Neuronal stem cell (in vitro differentiated cells): ENCODE measurements at regions not wholly inside any gene's neighbourhood (a gene's known extent, or its start where the extent isn't known, plus 50 kb on each side); places are given as distances from the start of the nearest gene placed in this dataset.

Experiments
- DNase-seq: peaks from one replicate; pipeline ENCODE4 v3.0.0-alpha.2; 2013; ENCODE audit warnings: low spot score
- H2AFZ ChIP-seq: one replicate; pipeline ENCODE4 v1.6.1; 2013; ENCODE audit warnings: mild to moderate bottlenecking, low read length, inconsistent platforms
- H2AK5ac ChIP-seq: 2 replicates; pipeline ENCODE4 v1.6.1; 2013; ENCODE audit warnings: low read depth, mild to moderate bottlenecking, inconsistent platforms, low read length, moderate library complexity, mixed read lengths
- H2BK120ac ChIP-seq: 2 replicates; pipeline ENCODE4 v1.6.1; 2013; ENCODE audit warnings: low read depth, mild to moderate bottlenecking, inconsistent platforms, low read length, moderate library complexity, mixed read lengths
- H2BK12ac ChIP-seq: one replicate; pipeline ENCODE4 v1.6.1; 2013; ENCODE audit warnings: low read length, inconsistent platforms
- H2BK15ac ChIP-seq: 2 replicates; pipeline ENCODE4 v1.6.1; 2013; ENCODE audit warnings: mild to moderate bottlenecking, low read length, inconsistent platforms, mixed read lengths
- H2BK5ac ChIP-seq: one replicate; pipeline ENCODE4 v1.6.1; 2013; ENCODE audit warnings: inconsistent platforms, mild to moderate bottlenecking, low read length, moderate library complexity
- H3K14ac ChIP-seq: one replicate; pipeline ENCODE4 v1.6.1; 2013; ENCODE audit warnings: low read length, inconsistent platforms
- H3K18ac ChIP-seq: 2 replicates; pipeline ENCODE4 v1.6.1; 2013; ENCODE audit warnings: low read length, inconsistent platforms
- H3K23ac ChIP-seq: 2 replicates; pipeline ENCODE4 v1.6.1; 2013; ENCODE audit warnings: low read depth, mild to moderate bottlenecking, mixed read lengths, low read length, inconsistent platforms; ENCODE audit not compliant: poor library complexity
- H3K27ac ChIP-seq: replicated peaks from 3 replicates; pipeline ENCODE4 v1.5.1; 2013; ENCODE audit warnings: low read length, inconsistent platforms
- H3K27me3 ChIP-seq, 3 experiments: 2 replicates each; pipeline ENCODE4 v1.6.1; 2013; ENCODE audit warnings: low read length in 3 of 3, mild to moderate bottlenecking in 2 of 3, inconsistent platforms in 1 of 3, low read depth in 1 of 3, mixed read lengths in 1 of 3, moderate library complexity in 1 of 3; ENCODE audit not compliant: control insufficient read depth in 3 of 3, insufficient read depth in 3 of 3
- H3K36me3 ChIP-seq, 2 donors: replicated peaks in 1 of 2; 2 replicates each; pipeline ENCODE4 v1.6.1; 2013; ENCODE audit warnings: low read length in 2 of 2; ENCODE audit not compliant: control insufficient read depth in 2 of 2, insufficient read depth in 2 of 2
- H3K4ac ChIP-seq: 2 replicates; pipeline ENCODE4 v1.6.1; 2013; ENCODE audit warnings: inconsistent platforms, mild to moderate bottlenecking, low read length, moderate library complexity
- H3K4me1 ChIP-seq, 2 donors: 1 replicate in 1 of 2; 2 replicates in 1 of 2; pipeline ENCODE4 v1.6.1; 2013; ENCODE audit warnings: low read length in 2 of 2, low read depth in 1 of 2; ENCODE audit not compliant: control insufficient read depth in 2 of 2, insufficient read depth in 1 of 2
- H3K4me2 ChIP-seq: one replicate; pipeline ENCODE4 v1.6.1; 2013; ENCODE audit warnings: mild to moderate bottlenecking, low read length, inconsistent platforms; ENCODE audit not compliant: insufficient read depth, poor library complexity, severe bottlenecking
- H3K4me3 ChIP-seq, 2 donors: 2 replicates each; pipeline ENCODE4 v1.5.1; 2013; ENCODE audit warnings: low read length in 2 of 2, mild to moderate bottlenecking in 2 of 2, inconsistent platforms in 1 of 2, moderate library complexity in 1 of 2
- H3K79me1 ChIP-seq: one replicate; pipeline ENCODE4 v1.6.1; 2013; ENCODE audit warnings: low read depth, mild to moderate bottlenecking, inconsistent platforms, low read length, moderate library complexity
- H3K9ac ChIP-seq: one replicate; pipeline ENCODE4 v1.6.1; 2013; ENCODE audit warnings: mild to moderate bottlenecking, low read depth, low read length, inconsistent platforms; ENCODE audit not compliant: poor library complexity
- H3K9me3 ChIP-seq, 2 donors: replicated peaks in 1 of 2; 2 replicates each; pipeline versions ENCODE3 to v1.6.1; 2013; ENCODE audit warnings: low read length in 2 of 2, mild to moderate bottlenecking in 2 of 2, inconsistent platforms in 1 of 2, low read depth in 1 of 2, mixed read lengths in 1 of 2, moderate library complexity in 1 of 2; ENCODE audit not compliant: control insufficient read depth in 2 of 2, insufficient read depth in 1 of 2
- H4K8ac ChIP-seq: one replicate; pipeline ENCODE4 v1.6.1; 2013; ENCODE audit warnings: low read depth, mild to moderate bottlenecking, inconsistent platforms, low read length, moderate library complexity
- H4K91ac ChIP-seq: one replicate; pipeline ENCODE4 v1.6.1; 2013; ENCODE audit warnings: low read length, low read depth, mild to moderate bottlenecking, inconsistent platforms; ENCODE audit not compliant: poor library complexity
- WGBS, 2 donors: extraction: QIAGEN DNeasy Blood & Tissue Kit; methylation state at CpG; one replicate each; pipeline ENCODE4 v1.1.7; 2013; ENCODE audit warnings: missing lambda C conversion rate in 2 of 2, mixed read lengths in 1 of 2; ENCODE audit not compliant: insufficient read length in 2 of 2, insufficient replicate concordance in 1 of 2; ENCODE audit errors: extremely low coverage in 2 of 2; 5-methylcytosine and 5-hydroxymethylcytosine counted together

- Histone ChIP-seq H2AFZ (no peak overlapping the region), H3K14ac (no peak overlapping the region), H4K8ac (no peak overlapping the region), H2BK5ac (no peak overlapping the region), H2BK120ac (no peak overlapping the region), H3K18ac (no peak overlapping the region), H3K27ac (no peak overlapping the region), H3K79me1 (no peaks in the 10 kb centered on the region), H3K23ac (no peak overlapping the region), H4K91ac (no peak overlapping the region), H3K9ac (no peak overlapping the region), H3K4me3 (no peak overlapping the region), H2BK12ac (no peak overlapping the region), H3K4ac (no peak overlapping the region), H3K36me3 (no peaks in the 10 kb centered on the region), H2AK5ac (no peak overlapping the region), H3K4me1 (peaks cover 0 to 10% of the 10 kb centered on the region in 2 donors), H2BK15ac (no peak overlapping the region), H3K27me3 (no peaks in the 10 kb centered on the region), H3K9me3 (peaks cover 0 to 2% of the 10 kb centered on the region in 2 donors), H3K4me2 (no peak overlapping the region)
- no CpG with 5 or more reads among the region's 3 CpGs for WGBS, 2 donors
- DNase-seq: no peak
Observed at GRCh38 chr9:79011461-79011860, 560.3 kb upstream of the TLE4 start.

DNA sequence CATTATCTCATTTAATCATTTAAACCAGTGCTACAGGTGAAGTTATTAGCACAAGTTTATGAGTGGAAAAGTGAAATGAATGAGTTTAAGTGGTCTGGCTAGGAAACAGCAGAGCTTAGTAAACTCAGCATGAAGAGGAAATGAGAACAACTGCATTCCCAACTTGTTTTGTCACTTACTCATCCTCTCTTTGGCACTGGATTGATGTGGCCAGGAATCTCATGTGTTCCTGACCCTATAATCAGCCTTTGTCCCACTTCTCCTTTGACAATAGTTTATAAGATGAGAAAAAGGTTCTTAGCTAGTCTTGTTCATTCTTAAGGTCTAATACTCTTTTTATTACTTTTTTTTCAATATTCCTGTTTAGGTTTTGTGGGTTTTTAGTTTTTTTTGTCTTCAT lies 559.2 kb upstream of the TLE4 start:
- no peak for DNase-seq
- Histone ChIP-seq H2BK15ac (no peak overlapping the region), H2AFZ (no peak overlapping the region), H3K27ac (no peak overlapping the region), H3K18ac (no peak overlapping the region), H3K4me1 (peaks cover 0 to 5% of the 10 kb centered on the region in 2 donors), H3K9me3 (peaks cover 0 to 4% of the 10 kb centered on the region in 2 donors), H3K14ac (no peak overlapping the region), H2BK12ac (no peak overlapping the region), H2AK5ac (no peak overlapping the region), H4K8ac (no peak overlapping the region), H3K4me2 (no peak overlapping the region), H3K36me3 (no peaks in the 10 kb centered on the region), H3K79me1 (no peaks in the 10 kb centered on the region), H3K9ac (no peak overlapping the region), H4K91ac (no peak overlapping the region), H3K23ac (no peak overlapping the region), H3K4ac (no peak overlapping the region), H2BK5ac (no peak overlapping the region), H3K4me3 (no peak overlapping the region), H2BK120ac (no peak overlapping the region), H3K27me3 (no peaks in the 10 kb centered on the region)

DNA sequence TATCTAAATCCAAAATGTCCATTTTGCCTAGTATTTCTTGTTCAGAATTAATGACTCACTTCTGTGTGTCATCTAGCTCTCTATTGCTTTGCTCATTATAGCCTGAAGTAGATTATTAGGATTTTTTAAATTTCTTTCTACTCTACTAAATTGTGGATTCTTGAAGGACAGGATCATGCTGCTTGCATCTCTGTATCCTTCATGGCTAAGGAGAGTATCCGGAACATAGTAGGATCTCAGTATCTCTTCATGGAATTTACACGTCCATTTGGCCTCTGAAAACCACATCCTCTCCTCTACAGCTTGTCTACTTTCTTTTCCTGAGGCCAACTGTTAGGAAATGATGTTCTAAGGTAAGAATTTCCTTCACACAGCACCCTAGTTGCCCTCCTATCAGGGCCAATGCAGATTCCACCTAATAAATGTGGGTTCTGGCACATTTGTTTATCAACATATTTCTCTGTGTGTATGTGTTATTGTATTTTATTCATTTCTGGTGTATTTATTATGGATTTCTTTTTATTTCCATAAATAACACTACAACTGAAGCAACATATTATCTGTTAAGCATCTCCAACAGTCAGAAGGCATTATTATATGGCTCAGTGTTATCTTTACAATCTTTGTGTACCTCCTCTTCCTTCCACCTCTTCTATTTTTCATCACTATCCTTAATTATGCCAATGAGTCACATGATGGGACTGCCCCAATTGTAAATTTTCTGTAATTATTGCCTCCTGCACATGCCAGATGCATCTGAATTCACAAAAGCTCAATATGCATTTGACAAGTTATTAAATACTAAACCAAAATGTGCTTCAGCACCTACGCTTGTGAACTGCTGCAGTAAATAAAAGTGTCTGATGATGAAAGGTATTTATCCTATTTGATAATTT lies 557.8 kb upstream of the TLE4 start:
- WGBS, 2 donors: no CpG with 5 or more reads among the region's 3 CpGs
- Histone ChIP-seq H3K4ac (no peak overlapping the region), H3K18ac (no peak overlapping the region), H3K9ac (no peak overlapping the region), H2AFZ (no peak overlapping the region), H3K4me3 (no peak overlapping the region), H2BK12ac (no peak overlapping the region), H3K9me3 (peaks cover 0 to 4% of the 10 kb centered on the region in 2 donors), H2BK15ac (no peak overlapping the region), H2AK5ac (no peak overlapping the region), H3K4me1 (peaks cover 0 to 5% of the 10 kb centered on the region in 2 donors), H3K27me3 (no peaks in the 10 kb centered on the region), H3K79me1 (no peaks in the 10 kb centered on the region), H3K23ac (no peak overlapping the region), H3K27ac (no peak overlapping the region), H2BK5ac (no peak overlapping the region), H4K91ac (no peak overlapping the region), H2BK120ac (no peak overlapping the region), H3K36me3 (no peaks in the 10 kb centered on the region), H3K4me2 (no peak overlapping the region), H4K8ac (no peak overlapping the region), H3K14ac (no peak overlapping the region)
- no peak for DNase-seq

- Histone ChIP-seq H3K9ac (no peak overlapping the region), H3K36me3 (no peaks in the 10 kb centered on the region), H2BK5ac (no peak overlapping the region), H2AFZ (no peak overlapping the region), H3K79me1 (no peaks in the 10 kb centered on the region), H3K27ac (no peak overlapping the region), H3K9me3 (peaks cover 0 to 4% of the 10 kb centered on the region in 2 donors), H2BK120ac (no peak overlapping the region), H2BK12ac (no peak overlapping the region), H4K91ac (no peak overlapping the region), H4K8ac (no peak overlapping the region), H2AK5ac (no peak overlapping the region), H2BK15ac (no peak overlapping the region), H3K4ac (no peak overlapping the region), H3K4me3 (peak overlapping the region in 1 of 2 donors; percentile 58), H3K23ac (no peak overlapping the region), H3K18ac (no peak overlapping the region), H3K14ac (no peak overlapping the region), H3K4me1 (peaks cover 0 to 5% of the 10 kb centered on the region in 2 donors), H3K27me3 (no peaks in the 10 kb centered on the region), H3K4me2 (no peak overlapping the region)
- no CpG with 5 or more reads among the region's 5 CpGs for WGBS, 2 donors
- DNase-seq: no peak
Observed at GRCh38 chr9:79014929-79015699, 556.7 kb upstream of the TLE4 start.
